Activated naive CD4-positive, alpha-beta T cell treated with anti-CD3 and anti-CD28 coated beads, Interleukin-2, amount 50 U/mL, for 16 hours (primary cell): ENCODE measurements at regions not wholly inside any gene's neighbourhood (a gene's known extent, or its start where the extent isn't known, plus 50 kb on each side); places are given as distances from the start of the nearest gene placed in this dataset.

Experiments
- DNase-seq: peaks from one replicate; pipeline ENCODE4 v3.0.0-alpha.2; 2020

DNA sequence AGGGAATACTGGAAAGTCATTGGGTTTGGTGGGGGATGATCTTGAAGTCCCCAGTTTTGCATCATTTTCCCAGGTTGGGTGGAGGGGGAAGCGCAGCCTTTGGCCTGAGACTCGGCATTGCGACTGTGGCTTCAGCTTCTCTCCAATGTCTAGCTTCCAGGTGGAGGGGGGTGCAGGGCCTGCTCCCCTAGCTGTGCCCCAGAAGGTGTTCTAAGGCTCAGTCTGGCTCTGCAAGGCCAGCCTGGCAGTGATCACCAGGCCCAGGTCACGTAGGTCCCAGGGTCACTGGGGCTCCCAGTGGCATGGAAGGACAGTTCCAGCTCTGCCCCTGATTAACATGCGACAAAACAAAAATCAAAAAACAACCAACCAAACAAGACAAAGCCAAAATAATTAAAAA is 56.9 kb upstream of the HAAO start:
- DNase-seq = no peak

DNA sequence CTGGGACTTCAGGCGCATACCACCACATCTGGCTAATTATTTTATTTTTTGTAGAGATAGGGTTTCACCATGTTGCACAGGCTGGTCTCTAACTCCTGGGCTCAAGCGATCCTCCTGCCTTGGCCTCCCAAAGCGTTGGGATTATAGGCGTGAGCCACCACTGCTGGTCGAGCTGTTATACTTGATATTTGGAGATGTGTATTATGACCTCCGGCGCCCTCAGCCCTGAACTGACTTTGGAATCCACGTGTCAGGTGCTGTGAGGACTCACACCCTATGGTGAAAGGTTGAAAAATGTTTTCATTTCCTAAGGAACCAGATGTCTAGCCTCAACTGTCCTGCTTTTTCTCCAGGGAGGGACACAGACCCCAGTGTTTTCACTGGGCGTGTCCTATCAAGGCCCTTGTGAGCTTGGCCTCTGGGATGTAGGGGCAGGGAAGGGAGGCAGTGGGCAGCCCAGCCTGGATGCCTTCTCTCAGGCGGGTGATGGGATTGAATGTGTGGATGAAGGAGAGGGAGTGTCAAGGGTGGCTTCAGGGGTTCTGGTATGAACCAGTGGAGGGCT is 56.4 kb upstream of the HAAO start:
- no peak for DNase-seq

DNA sequence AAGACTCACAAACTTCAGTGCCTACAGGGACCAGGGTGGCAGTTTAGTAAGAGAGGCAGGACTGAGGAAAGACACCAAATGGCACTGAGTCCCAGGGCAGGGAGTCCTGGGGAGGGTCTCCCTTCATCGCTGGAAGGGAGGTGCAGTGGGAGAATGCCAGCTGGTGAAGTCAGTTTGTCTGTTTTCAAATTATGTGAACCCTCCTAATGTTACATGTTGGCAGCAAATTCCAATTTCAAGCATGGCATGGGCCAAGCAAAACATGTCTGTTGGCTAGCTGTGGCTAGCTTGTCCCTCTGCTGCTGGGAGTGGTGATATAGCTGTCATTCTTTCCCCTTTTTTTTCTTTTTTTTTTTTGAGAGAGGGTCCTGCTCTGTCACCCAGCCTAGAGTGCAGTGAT is 55.9 kb upstream of the HAAO start:
- no peak for DNase-seq

DNA sequence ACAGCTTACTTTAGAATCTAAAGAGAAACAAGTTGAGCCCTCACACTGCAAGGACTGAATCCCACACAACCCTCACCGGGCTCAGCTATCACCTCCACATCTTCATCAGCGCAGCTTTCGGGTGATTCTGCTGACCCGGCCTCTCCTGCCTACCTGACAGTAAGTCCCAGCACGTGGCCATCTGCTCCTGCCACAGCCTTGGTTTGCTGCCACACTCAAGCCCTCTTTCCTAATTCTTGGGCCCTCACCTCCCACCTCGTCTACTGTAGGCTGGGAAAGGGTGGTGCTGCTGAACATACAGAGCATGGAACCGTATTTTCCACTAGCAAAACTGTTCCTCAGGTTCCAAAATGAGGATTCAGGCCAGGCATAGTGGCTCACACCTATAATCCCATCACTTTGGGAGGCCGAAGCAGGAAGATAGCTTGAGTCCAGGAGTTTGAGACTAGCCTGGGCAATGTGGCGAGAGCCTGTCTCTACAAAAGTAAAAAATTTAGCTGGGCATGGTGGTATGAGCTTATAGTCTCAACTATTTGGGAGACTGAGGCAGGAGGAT is 55.3 kb upstream of the HAAO start:
- no peak for DNase-seq

DNA sequence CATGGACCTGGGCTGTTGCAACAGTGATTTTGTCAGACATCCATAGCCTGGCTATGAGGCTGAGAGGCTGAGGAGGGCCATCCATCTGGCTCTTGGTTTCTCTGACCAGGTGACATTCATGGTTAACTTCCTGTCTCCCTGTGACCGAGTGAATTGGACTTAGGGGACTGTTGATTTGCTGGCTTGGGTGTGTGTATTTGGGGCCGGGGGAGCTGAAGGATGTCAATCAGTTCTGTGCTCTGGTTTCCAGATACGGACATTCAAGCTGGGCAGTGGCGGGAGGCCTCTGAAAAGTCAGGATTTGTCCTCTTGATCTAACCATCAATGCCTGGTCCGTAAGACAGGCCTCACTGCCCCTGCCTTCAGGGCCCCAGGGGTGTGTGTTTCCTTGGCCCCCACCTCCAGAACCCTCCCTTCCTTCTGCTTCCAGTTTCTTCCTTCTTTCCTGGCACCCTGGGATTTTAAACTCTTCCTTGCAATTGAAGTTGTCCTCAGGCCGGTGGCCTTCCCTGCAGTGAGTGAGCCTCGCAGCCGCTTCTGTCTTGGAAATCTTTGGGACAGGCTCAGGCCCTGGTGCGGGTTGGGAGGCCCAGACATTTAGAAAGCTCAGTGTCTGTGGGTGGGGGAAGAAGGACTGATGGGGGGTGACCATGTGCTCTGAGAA is 54.7 kb upstream of the HAAO start:
- DNase-seq = no peak

DNA sequence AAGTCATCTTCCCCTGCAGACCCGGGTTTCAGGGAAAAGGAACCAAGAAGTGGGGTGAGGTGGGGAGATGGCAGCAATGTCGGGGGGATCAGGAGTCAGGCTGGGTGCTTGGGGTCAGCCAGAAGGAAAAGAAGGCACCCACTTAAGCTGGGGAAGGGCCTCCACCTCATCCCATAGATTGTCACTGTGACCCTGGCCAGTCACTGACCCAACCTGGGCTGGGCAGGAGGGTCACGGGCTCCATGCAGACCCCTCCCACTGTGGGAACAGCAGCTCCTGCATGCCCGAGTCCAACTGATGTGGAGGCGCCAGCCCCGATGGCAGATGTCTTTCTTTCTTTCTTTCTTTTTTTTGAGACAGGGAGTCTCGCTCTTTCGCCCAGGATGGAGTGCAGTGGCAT is 53.6 kb upstream of the HAAO start:
- no peak for DNase-seq

DNA sequence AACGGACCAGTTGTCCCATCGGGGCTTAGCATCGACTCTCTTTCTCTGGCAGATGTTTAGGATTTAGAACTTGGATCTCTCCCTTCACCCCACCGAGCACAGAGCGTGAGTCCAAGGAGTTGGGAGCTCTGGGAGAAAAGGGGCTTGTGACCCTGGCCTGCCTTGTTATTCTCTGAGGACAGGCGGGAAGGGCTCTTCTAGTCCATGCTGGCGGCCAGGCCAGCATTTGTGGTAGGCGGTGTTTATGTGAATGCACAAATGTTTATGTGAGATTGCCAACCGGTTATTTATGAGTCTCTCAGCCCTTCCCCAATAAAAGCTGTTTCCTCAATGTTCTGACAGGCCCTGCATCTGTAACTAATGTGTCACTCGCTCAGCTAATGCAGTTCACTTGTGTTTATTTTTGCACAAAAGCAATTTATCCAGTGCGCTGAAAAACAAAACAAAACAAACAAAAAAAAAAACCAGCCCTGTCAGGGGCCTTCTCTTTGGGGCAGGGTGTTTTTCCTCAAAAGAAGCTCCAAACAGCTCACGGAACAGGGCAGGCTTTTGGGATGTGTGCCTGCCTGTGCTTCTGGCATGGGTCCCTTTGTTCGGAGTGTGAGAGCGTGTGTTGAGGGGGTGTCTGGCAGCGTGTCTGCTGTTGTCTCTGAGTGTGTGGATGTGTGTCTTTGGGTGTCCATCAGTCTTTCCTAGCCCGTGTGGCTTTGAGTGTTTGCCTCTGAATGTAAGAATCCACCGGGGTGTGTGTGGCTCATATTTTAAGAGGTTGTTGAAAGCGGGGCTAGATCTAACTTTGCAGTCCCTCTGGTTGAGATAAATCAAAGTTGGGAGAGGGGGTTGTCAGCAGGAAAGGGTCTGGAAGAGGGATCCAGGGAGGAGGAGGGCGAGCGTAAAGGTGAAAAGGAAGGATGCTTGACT is 52.8 kb upstream of the HAAO start:
- no peak for DNase-seq

DNA sequence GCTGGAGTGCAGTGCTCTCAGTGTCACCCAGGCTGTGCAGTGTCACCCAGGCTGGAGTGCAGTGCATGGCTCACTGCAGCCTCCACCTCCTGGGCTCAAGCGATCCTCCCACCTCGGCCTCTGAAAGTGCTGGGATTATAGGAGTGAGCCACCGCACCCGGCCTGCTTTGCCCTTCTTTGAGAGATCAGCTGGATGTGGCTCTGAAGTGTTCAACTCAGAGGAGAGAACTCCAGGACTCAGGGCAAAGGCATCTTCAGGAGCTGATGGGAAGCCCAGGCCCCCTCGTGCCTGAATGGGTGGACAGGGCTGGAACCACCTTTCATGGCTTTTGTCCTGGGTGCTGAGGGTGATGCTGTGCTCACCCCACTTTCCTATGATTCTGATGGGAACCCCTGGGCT is 52.0 kb upstream of the HAAO start:
- DNase-seq = no peak

DNA sequence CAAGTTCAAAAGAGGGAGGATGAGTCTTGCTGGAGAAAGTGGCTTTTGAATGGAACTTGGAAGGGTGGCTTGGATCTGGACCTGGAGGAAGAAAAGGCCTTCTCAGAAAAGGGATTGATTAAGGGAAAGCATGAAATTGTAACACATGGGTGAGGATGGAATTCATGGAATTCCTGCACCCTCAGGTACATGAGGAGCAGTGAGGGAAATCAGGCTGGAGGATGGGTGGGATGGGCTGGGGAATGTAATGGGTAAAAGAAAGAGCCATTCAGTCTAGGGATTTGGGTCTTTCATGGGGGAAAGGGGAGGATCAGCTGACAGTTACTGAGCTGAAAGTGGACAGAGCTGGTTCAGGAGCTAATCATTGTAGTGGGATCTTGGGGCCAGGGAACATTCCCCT is 51.2 kb upstream of the HAAO start:
- DNase-seq = no peak

DNA sequence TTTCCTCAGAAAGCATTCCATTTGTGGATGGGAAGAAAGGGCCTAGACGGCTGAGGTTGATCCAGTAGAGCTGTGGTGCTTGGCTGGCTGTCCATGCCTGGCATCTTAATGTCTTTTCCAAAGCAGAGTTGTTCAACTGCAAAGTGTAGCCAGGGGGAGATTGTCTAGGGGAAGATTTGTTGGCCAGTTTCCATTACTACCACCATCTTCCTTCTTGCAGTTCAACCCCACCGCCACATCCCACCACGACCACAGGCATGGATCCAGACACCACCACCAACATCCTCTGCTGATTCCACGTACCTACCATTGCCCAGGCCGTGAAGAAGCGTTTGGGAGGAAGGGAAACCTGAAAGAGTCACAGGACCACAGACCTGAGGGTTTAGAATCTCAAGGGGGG is 50.7 kb upstream of the HAAO start:
- DNase-seq = no peak

DNA sequence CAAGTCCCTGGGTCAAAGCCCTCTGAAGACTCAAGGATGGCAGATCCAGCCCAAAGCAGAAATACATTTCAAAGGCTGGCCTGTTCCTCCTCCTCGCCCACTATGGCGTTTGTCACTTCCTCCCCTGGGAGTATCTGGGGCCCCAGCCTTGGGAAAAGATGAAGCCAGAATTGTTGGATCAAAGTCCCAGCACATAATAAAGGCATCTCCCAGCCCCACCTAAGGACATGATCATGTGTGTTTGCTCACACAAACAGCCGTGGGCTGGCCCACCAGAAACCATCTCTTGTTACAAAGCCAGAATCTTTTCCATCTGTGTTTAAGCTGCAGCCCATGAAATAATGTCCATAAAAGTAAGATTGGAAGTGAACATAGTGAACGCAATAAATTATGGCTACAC is 50.1 kb upstream of the HAAO start:
- no peak for DNase-seq
